ENCODE measurements at regions not wholly inside any gene's neighbourhood (a gene's known extent, or its start where the extent isn't known, plus 50 kb on each side); places are given as distances from the start of the nearest gene placed in this dataset.

- Histone ChIP-seq H3F3A (ENCODE audit: insufficient read depth, low read length, poor library complexity, severe bottlenecking) (no peaks in the 10 kb centered on the region), H3K4me3 (ENCODE audit: low read length) (no peak overlapping the region), H3K36me3 (ENCODE audit: insufficient read depth, low read length) (no peaks in the 10 kb centered on the region), H4K20me1 (ENCODE audit: insufficient read depth) (no peaks in the 10 kb centered on the region), H3K9ac (ENCODE audit: low read length) (no peak overlapping the region), H3K27ac (ENCODE audit: low read length) (no peak overlapping the region), H2AFZ (ENCODE audit: low read depth, low read length) (no peak overlapping the region), H3K9me2 (ENCODE audit: insufficient read depth, low read length) (no peaks in the 10 kb centered on the region), H3K4me2 (ENCODE audit: low read length) (no peak overlapping the region), H3K27me3 (ENCODE audit: insufficient read depth, low read depth, low read length) (no peaks in the 10 kb centered on the region), H3K79me2 (replicated peaks; ENCODE audit: insufficient read depth, low read length) (no peaks in the 10 kb centered on the region), H3K9me3 (ENCODE audit: low read length) (no peaks in the 10 kb centered on the region)
- TF ChIP-seq REST (IDR thresholded peaks at IDR 0.05; ENCODE audit: borderline replicate concordance), result no peak
- TF ChIP-seq CTCF (IDR thresholded peaks at IDR 0.05; ENCODE audit: poor library complexity, severe bottlenecking), result no peak
- TF ChIP-seq EZH2 (IDR thresholded peaks at IDR 0.05; ENCODE audit: borderline replicate concordance, insufficient read depth, low read length, poor library complexity, severe bottlenecking), result no peak
- no peak for TF ChIP-seq RAD21 (conservative IDR thresholded peaks at IDR 0.05)
- TF ChIP-seq SMC3 (conservative IDR thresholded peaks at IDR 0.05; ENCODE audit: poor library complexity), result no peak
- no peak for TF ChIP-seq TAF1 (IDR thresholded peaks at IDR 0.05; ENCODE audit: low read depth)
- no peak for TF ChIP-seq MXI1 (conservative IDR thresholded peaks at IDR 0.05; ENCODE audit: poor library complexity, severe bottlenecking)
- TF ChIP-seq POLR2AphosphoS5 (IDR thresholded peaks at IDR 0.05), result no peak
- TF ChIP-seq EP300 (conservative IDR thresholded peaks at IDR 0.05; ENCODE audit: poor library complexity, severe bottlenecking), result no peak
Measured at GRCh38 chr12:118525216-118525615, 148.9 kb downstream of the SUDS3 start.

DNA sequence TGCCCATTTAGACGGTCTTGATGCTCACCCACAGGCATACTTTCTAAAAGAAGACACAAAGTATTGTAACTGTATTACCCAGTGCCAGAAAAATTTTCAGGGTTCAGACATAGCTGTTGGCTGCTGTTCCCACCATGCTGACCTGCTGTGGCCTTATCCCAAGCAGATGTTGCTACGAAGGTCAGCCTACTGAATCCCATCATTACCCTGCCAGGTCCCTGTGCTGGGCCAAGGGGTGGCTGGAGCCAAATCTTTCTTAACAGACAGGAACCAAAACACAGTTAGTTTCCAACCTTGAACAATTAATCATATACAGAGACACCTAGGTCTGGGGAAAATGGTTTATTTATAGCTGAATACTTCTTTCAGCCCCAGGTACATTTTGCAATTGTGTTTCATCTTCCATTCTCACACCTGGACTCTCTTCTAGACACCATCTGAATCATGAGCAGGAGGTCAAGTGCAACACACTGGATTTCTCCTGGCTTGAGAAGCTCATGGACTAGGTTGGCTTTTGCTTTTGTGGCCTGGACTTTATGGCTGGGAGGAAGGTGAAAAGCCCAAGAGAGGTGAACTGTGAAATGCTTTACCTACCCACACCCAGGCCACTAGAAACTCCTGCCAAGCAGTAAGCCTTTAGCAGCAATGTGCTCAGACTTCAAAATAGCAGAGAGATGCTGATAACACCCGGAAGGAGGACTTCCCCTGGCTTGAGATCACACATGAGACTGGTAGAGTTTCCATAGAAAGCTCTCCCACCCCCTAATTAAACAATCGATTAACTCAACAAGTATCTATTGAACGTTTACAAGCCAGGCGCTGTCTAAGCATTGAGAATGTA lies 150.1 kb downstream of the SUDS3 start:
- no peak overlapping the region for H2AFZ ChIP-seq (ENCODE audit: low read depth, low read length)
- H3K4me2 ChIP-seq (ENCODE audit: low read length), result no peak overlapping the region
- H4K20me1 ChIP-seq (ENCODE audit: insufficient read depth), result no peaks in the 10 kb centered on the region
- no peaks in the 10 kb centered on the region for H3K27me3 ChIP-seq (ENCODE audit: insufficient read depth, low read depth, low read length)
- H3K9me3 ChIP-seq (ENCODE audit: low read length), result no peaks in the 10 kb centered on the region
- no peaks in the 10 kb centered on the region for H3F3A ChIP-seq (ENCODE audit: insufficient read depth, low read length, poor library complexity, severe bottlenecking)
- H3K79me2 ChIP-seq (replicated peaks; ENCODE audit: insufficient read depth, low read length), result no peaks in the 10 kb centered on the region
- H3K9me2 ChIP-seq (ENCODE audit: insufficient read depth, low read length), result no peaks in the 10 kb centered on the region
- no peak overlapping the region for H3K4me3 ChIP-seq (ENCODE audit: low read length)
- TF ChIP-seq RAD21 (conservative IDR thresholded peaks at IDR 0.05) (no peak), EP300 (conservative IDR thresholded peaks at IDR 0.05; ENCODE audit: poor library complexity, severe bottlenecking) (no peak), TAF1 (IDR thresholded peaks at IDR 0.05; ENCODE audit: low read depth) (no peak), CTCF (IDR thresholded peaks at IDR 0.05; ENCODE audit: poor library complexity, severe bottlenecking) (no peak), EZH2 (IDR thresholded peaks at IDR 0.05; ENCODE audit: borderline replicate concordance, insufficient read depth, low read length, poor library complexity, severe bottlenecking) (no peak), POLR2AphosphoS5 (IDR thresholded peaks at IDR 0.05) (no peak), SMC3 (conservative IDR thresholded peaks at IDR 0.05; ENCODE audit: poor library complexity) (no peak), MXI1 (conservative IDR thresholded peaks at IDR 0.05; ENCODE audit: poor library complexity, severe bottlenecking) (no peak), REST (IDR thresholded peaks at IDR 0.05; ENCODE audit: borderline replicate concordance) (no peak)
- H3K27ac ChIP-seq (ENCODE audit: low read length), result no peak overlapping the region
- H3K9ac ChIP-seq (ENCODE audit: low read length), result no peak overlapping the region
- H3K36me3 ChIP-seq (ENCODE audit: insufficient read depth, low read length), result no peaks in the 10 kb centered on the region
